ENCODE measurements at regions not wholly inside any gene's neighbourhood (a gene's known extent, or its start where the extent isn't known, plus 50 kb on each side); places are given as distances from the start of the nearest gene placed in this dataset.

DNA sequence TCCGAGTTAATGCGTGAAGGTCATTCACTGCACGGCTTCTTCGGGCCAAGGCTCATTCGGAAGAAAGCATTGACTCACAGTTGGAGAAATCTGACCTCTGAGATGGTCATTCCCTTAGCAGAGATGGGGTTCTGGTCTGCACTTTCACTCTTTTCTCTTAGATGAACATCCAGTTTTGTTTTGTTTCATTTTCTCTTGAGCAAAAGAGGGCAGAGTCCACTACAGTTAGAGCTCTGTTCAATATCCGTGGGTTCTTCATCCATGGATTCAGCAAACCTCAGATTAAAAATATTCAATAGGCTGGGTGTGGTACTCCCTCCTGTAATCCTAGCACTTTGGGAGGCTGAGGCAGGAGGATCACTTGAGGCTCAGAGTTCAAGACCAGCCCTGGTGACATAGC is 57.4 kb upstream of the SIPA1L2 start:
- TF ChIP-seq, protein P1, sequence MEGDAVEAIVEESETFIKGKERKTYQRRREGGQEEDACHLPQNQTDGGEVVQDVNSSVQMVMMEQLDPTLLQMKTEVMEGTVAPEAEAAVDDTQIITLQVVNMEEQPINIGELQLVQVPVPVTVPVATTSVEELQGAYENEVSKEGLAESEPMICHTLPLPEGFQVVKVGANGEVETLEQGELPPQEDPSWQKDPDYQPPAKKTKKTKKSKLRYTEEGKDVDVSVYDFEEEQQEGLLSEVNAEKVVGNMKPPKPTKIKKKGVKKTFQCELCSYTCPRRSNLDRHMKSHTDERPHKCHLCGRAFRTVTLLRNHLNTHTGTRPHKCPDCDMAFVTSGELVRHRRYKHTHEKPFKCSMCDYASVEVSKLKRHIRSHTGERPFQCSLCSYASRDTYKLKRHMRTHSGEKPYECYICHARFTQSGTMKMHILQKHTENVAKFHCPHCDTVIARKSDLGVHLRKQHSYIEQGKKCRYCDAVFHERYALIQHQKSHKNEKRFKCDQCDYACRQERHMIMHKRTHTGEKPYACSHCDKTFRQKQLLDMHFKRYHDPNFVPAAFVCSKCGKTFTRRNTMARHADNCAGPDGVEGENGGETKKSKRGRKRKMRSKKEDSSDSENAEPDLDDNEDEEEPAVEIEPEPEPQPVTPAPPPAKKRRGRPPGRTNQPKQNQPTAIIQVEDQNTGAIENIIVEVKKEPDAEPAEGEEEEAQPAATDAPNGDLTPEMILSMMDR (IDR thresholded peaks at IDR 0.05) = no peak
- TF ChIP-seq POLR2A (IDR thresholded peaks at IDR 0.05) = no peak

Data from right lobe of liver (tissue), 4 donors.